NCI-H1694 (cell line): ENCODE measurements at regions not wholly inside any gene's neighbourhood (a gene's known extent, or its start where the extent isn't known, plus 50 kb on each side); places are given as distances from the start of the nearest gene placed in this dataset.

ENCODE experiments used
- DNase-seq: peaks from one replicate; lab custom pipeline; 2025; lab: John Stamatoyannopoulos, UW

DNA sequence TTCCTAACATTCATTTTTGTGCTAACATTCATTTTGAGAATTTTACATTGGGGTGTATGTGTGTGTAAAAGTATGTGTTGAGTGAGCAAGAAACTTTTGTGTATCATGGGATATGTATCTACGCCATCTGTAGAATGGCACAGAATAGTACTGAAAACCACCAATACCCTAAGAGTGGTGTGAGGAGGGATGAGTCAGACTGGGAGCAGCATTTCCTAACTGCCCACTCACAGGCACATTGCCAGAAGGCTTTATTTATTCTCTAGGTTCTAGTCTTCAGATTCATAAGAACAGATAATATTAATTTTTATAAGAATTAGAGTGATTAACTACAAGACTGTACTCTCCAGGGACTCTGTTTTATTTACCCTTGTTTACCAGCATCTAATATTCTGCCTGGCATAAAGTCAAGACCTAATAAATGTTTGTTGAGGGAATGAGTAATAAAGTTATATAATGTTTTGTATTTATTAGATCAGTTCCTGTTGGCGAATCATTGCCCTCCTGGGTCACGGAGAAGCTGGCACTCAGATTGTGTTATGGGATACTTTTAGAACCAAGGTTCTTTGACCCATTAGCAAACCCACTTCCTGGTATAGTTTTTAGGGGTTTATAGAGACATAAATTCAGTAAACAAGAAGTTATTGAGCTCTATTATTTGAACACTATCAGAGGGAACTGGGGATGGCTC, 159.1 kb upstream of the PPP2R2B start:
- no peak for DNase-seq

GRCh38 chr5:147040856-147041255, 162.3 kb upstream of the PPP2R2B start:
- no peak for DNase-seq

- no peak for DNase-seq
Observed at GRCh38 chr5:147044572-147045273, 166.2 kb upstream of the PPP2R2B start.

DNA sequence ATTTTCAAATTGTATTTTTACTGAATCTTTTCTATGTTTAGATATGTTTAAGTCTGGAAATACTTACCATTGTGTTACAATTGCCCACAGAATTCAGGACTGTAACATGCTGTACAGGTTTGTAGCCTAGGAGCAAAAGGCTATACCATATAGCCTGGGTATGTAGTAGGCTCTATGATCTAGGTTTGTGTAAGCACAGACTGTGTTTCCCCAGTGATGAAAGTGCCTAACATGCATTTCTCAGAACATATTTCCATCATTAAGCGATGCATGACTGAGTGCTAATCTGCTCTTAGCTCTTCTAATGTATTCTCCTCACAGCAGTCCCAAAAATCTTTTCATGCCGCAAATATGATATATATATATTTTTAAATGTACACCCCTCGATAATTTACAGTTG, 166.7 kb upstream of the PPP2R2B start:
- no peak for DNase-seq

- no peak for DNase-seq
Observed at GRCh38 chr5:147046281-147046680, 167.7 kb upstream of the PPP2R2B start.

GRCh38 chr5:147046894-147047293, 168.3 kb upstream of the PPP2R2B start:
- no peak for DNase-seq

DNA sequence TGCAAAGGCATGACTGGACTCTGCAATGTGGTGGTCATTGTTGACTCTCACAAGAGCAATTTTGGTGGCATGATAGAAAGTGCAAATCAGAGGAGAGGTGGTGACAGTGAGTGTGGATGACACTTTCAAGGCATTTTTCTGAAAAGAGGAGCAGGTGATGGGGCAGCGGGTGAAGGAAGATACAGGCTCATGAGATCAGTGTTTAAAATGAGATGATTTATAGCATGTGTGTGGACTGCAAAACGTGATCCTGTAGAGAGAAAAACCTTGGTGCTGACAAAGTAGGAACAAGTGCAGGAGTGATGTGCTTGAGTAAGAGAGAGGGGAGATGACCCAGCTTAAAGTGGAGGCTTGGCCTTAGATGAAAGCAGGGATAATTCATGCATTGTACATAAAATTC, 171.2 kb upstream of the PPP2R2B start:
- DNase-seq, result no peak

GRCh38 chr5:147050172-147050571, 171.6 kb upstream of the PPP2R2B start:
- no peak for DNase-seq

GRCh38 chr5:147051193-147051592, 172.6 kb upstream of the PPP2R2B start:
- DNase-seq, result no peak

DNA sequence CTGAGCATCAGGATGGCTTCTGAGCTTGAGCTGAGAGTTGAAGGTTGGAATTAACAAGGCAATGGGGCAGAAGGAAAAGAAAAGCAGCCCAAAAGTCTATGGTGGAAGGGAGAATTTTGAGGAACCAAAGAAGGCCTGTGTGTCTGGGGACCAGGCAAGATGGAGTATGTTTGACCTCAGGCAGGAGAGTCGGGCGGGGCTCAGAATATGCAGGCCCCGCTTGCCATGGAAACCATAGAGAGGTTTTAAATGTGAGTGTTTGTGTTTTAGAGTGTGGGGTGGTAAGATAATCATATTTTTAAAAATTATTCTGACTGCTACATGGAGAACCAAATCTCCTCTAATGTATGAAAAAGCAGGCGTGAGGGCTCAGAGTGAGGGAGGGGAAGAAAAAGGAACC, 174.0 kb upstream of the PPP2R2B start:
- no peak for DNase-seq

DNA sequence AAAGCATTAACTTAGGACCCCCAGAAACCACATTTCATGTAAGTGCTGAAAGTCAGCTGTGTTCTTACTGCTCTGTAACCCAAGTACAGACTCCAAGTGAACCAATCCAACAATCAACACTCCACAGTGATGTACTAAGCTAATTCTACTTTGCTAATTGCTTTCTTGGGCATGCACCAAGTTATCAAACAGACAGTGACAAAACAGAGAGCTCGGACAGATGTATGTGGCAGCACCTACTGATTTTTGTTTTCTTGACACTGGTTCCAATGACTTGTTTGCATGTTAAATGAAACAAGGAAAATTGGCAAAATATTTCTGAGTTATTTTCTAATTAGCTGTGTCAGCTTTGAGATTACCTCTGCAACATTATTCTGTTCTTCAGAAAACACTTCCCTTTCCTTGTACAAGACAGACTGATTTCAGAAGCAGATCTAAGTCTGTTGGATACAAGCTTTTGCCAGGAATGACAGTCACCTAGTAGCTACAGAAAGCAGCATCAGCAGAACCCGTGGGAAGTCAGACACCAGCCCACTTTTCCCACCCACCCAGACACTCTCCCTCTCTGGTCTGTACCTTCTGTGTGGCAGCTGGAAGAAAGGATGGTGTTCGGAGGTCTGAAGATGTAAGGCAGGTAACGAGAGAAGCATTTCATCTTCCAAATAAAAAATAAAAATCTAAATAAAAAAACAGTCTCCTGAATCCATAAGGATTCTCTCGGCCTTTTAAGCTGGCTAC, 176.7 kb upstream of the PPP2R2B start:
- DNase-seq, result no peak

- DNase-seq, result no peak
Observed at GRCh38 chr5:147055850-147056566, 177.5 kb upstream of the PPP2R2B start.

GRCh38 chr5:147057051-147057450, 177.8 kb upstream of the STK32A start:
- DNase-seq, result no peak

DNA sequence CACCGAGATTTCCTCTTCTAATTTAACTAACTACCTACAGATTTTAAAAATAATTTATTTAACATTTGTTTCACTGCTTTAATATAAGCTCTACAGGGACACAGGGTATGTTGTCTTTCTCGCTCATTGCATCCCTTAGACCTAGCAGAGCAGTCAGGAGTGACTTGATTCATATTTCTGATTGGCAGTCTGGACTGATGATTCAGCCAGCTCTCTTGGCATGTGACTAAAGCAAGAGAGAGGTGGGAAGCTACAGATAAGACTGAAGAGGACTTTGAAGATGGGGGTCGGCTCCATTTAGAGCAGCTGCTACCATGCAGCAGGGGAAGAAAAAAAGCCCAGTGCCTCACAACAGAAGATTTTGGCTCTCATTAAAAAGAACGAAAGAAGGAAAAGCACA, 173.4 kb upstream of the STK32A start:
- DNase-seq, result no peak

- no peak for DNase-seq
Observed at GRCh38 chr5:147062427-147062826, 172.4 kb upstream of the STK32A start.

- no peak for DNase-seq
Observed at GRCh38 chr5:147063943-147064342, 170.9 kb upstream of the STK32A start.

- no peak for DNase-seq
Observed at GRCh38 chr5:147065071-147065470, 169.8 kb upstream of the STK32A start.

- DNase-seq, result no peak
Observed at GRCh38 chr5:147068998-147069397, 165.8 kb upstream of the STK32A start.

DNA sequence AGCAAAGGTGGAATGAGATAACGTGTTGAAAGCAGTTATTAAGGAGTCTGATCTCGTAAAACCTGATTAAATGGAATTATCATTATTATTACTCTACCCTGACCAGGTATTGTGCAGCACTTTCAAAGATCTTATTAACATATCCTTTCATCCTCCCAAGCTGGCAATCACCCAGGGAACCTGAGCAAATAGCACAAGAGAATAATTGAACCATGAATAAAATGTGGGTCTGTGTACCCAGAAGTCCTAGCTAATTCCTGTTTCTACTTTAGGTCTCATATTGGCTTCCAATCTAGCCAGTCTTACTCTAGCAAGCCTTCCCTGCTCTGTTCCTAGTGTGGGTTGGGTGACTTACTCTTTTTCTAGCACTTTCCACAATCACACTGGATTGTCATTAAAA, 162.2 kb upstream of the STK32A start:
- no peak for DNase-seq

GRCh38 chr5:147073098-147073497, 161.7 kb upstream of the STK32A start:
- no peak for DNase-seq

DNA sequence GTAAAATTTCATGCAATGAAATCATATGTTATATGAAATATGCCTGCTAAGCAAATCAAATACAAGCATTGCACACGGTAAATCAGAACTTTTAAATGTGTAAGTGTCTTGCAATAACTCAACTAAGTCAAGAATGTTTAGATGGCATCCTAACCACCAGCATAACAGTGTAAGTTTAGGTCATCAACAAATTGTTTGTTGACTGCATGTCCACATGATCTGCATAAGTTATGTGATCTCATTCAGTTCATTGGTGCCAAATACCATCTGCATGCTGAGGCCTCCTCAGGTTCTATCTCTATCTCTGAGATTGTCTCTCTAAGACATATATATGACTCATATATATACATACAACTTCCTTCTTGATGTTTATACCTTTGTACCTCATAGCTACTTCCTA, 159.6 kb upstream of the STK32A start:
- DNase-seq, result no peak

DNA sequence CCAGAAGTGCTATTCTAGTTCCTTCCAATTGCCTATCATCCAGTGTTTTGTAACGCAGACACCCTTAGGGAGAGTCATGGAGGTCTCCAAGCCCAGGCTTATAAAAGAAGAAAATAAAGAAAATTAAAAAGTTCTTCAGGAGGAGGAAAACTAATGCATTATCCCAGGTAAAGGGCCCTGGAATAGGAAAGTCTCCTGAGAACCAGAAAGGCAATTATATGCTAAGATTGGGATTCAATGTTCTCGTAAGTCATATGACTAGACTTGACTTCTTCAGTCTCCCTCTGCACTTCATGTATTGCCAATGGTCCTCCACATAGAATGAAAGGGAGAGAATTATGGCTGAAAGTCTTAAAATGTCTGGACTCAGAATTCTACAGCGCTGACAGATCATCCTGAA, 154.4 kb upstream of the STK32A start:
- DNase-seq, result no peak
